NCI-H1694 treated with DMSO at 0.1 percent for 48 hours (cell line): ENCODE measurements at regions not wholly inside any gene's neighbourhood (a gene's known extent, or its start where the extent isn't known, plus 50 kb on each side); places are given as distances from the start of the nearest gene placed in this dataset.

Experiments
- DNase-seq: peaks from one replicate; lab custom pipeline; 2025; lab: John Stamatoyannopoulos, UW

DNA sequence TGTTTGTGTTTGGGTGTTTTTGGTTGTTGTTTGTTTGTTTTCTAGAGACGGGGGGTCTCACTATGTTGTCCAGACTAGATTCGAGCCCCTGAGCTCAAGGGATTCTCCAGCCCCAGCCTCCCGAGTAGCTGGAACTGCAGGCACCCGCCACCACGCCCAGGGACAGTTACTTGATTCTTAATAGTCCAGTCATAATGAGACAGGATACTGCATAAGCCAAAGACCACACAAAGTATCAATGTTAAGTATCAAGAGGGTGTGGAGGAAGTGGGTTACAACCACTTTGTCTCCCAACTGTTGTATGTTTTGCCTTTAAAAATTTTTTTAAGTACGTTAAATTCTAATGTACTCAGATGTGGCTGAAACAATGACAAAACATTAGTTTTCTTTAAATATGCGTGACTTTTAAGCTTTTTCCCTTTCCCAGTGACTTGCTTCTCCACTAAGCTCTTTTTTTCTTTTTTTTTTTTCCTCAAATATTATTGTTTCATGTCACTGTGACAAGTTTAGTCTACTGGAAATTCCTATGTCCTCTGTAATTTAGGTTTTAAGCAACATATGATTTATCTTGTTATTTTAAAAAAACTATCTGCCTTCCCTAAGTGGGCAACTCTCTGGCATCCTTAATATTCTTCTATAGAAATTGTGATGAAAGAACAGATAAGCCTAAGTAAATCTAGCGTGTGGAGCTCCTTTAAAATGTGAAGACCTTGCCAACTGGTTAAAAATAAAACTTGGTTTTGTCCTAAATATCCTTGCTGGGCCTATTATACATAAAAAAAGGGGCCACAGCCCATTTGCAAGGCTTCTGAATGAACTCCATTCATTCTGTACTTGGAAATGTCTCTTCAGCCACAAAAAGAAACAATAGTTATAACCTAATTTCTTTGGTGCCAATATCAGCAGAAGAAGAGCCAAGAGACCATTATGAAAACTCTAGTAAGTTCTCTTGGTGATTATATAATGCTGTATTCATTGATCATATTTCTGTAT is 56.2 kb upstream of the DPH5 start:
- DNase-seq, result no peak

GRCh38 chr1:101080859-101081258 is 55.3 kb upstream of the DPH5 start:
- DNase-seq, result no peak

DNA sequence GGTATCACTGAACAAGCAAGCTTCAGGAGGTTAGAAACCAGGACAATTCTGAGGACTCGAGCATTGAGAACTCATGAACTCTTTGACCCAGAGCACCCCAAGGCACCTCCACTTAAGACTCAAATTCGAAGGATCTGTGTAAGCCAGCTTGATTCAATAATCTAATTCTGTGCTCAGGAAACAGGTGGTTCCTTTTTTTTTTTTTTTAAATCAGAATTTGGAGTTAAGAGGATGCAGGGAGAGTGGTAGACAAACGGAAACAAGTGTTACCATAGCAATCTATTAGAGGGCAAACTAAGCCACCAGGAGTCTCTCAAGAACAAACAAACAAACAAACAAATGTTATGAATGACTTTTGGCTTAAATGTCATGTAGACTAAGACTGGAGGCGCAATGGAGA is 53.8 kb upstream of the DPH5 start:
- DNase-seq, result no peak

- no peak for DNase-seq
These were observed 52.3 kb upstream of the DPH5 start for GRCh38 chr1:101077849-101078248.

DNA sequence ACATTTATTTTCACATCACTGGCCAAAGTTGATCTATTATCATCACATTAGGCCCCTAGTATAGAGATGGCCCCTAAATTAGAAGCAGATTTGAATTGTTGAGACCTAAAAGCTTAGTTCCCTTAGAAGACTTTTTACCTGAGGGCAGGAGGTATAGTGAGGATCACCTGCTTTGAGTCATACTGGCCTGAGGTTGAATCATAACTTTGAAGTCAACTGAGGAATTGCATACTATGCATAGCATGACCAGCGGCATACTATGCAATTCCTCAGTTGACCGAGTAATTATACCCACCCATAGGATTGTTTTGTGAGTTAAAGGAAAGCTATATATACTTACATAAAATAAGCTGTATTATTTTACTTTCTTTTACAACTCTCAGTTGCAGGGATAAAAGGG is 50.3 kb upstream of the DPH5 start:
- DNase-seq, result no peak
